Nephron (organoid): ENCODE measurements at regions not wholly inside any gene's neighbourhood (a gene's known extent, or its start where the extent isn't known, plus 50 kb on each side); places are given as distances from the start of the nearest gene placed in this dataset.

Source experiments
- H3K27ac Mint-ChIP-seq, 3 experiments: 2 replicates each; pipeline ENCODE4 v1.8.0; 2020; ENCODE audit warnings: mixed read lengths in 3 of 3, mild to moderate bottlenecking in 2 of 3, moderate library complexity in 1 of 3
- H3K27me3 Mint-ChIP-seq: 2 replicates; pipeline ENCODE4 v1.8.0; 2021; ENCODE audit warnings: low read depth, mild to moderate bottlenecking, moderate library complexity, mixed read lengths
- H3K36me3 Mint-ChIP-seq: 2 replicates; pipeline ENCODE4 v1.8.0; 2020; ENCODE audit warnings: low read depth, mixed read lengths
- H3K4me1 Mint-ChIP-seq: 2 replicates; pipeline ENCODE4 v1.8.0; 2020; ENCODE audit warnings: mixed read lengths
- H3K4me3 Mint-ChIP-seq, 3 experiments: 2 replicates each; pipeline ENCODE4 v1.8.0; 2020; ENCODE audit warnings: mild to moderate bottlenecking in 3 of 3, mixed read lengths in 3 of 3, moderate library complexity in 2 of 3
- H3K9me3 Mint-ChIP-seq: 2 replicates; pipeline ENCODE4 v1.8.0; 2020; ENCODE audit warnings: mixed read lengths
- CTCF ChIP-seq, 3 experiments: fragments of 200-600 bp; sonication (generic); IDR thresholded peaks; one replicate each; pipeline ENCODE4 v1.5.0; 2021; ENCODE audit warnings: antibody characterized with exemption in 3 of 3; ENCODE audit not compliant: unreplicated experiment in 3 of 3

GRCh38 chr9:33714989-33715388, 80.4 kb upstream of the PRSS3 start:
- Mint-ChIP-seq H3K27me3 (no peaks in the 10 kb centered on the region), H3K4me1 (peaks cover 11% of the 10 kb centered on the region), H3K9me3 (no peaks in the 10 kb centered on the region), H3K4me3 (no peak overlapping the region), H3K36me3 (no peaks in the 10 kb centered on the region), H3K27ac (no peak overlapping the region)
- no peak for TF ChIP-seq CTCF (IDR thresholded peaks at IDR 0.05; ENCODE audit: unreplicated experiment in 3 of 3)

GRCh38 chr9:33718987-33719386, 76.4 kb upstream of the PRSS3 start:
- Mint-ChIP-seq H3K4me3 (no peak overlapping the region), H3K27ac (no peak overlapping the region), H3K4me1 (peaks cover 11% of the 10 kb centered on the region), H3K27me3 (peaks cover 6% of the 10 kb centered on the region), H3K36me3 (no peaks in the 10 kb centered on the region), H3K9me3 (no peaks in the 10 kb centered on the region)
- TF ChIP-seq CTCF (IDR thresholded peaks at IDR 0.05; ENCODE audit: unreplicated experiment in 3 of 3), result no peak

- TF ChIP-seq CTCF (IDR thresholded peaks at IDR 0.05; ENCODE audit: unreplicated experiment in 3 of 3), result peak; percentile 14 to 31 (median 26)
Observed at GRCh38 chr9:33719581-33720374, 75.6 kb upstream of the PRSS3 start.

GRCh38 chr9:33721674-33722358, 73.5 kb upstream of the PRSS3 start:
- H3K27ac Mint-ChIP-seq, result peak overlapping the region in 2 of 3 experiments; percentile 7 to 53

More at GRCh38 chr9:33719581-33720374, 75.6 kb upstream of the PRSS3 start:
- H3K4me3 Mint-ChIP-seq, result no peak overlapping the region
- H3K4me1 Mint-ChIP-seq, result peaks cover 11% of the 10 kb centered on the region
- peaks cover 6% of the 10 kb centered on the region for H3K27me3 Mint-ChIP-seq
- no peak overlapping the region for H3K27ac Mint-ChIP-seq
- no peaks in the 10 kb centered on the region for H3K36me3 Mint-ChIP-seq
- peaks cover 4% of the 10 kb centered on the region for H3K9me3 Mint-ChIP-seq

GRCh38 chr9:33722359-33722675, 73.0 kb upstream of the PRSS3 start:
- Mint-ChIP-seq H3K27ac (peak overlapping the region in 1 of 3 experiments; percentile 7), H3K27me3 (peaks cover 6% of the 10 kb centered on the region), H3K9me3 (peaks cover 18% of the 10 kb centered on the region), H3K36me3 (no peaks in the 10 kb centered on the region), H3K4me1 (peaks cover 11% of the 10 kb centered on the region), H3K4me3 (no peak overlapping the region)
- peak in 1 of 3 experiments; percentile 31 for TF ChIP-seq CTCF (IDR thresholded peaks at IDR 0.05; ENCODE audit: unreplicated experiment in 3 of 3)

More at GRCh38 chr9:33721674-33722358, 73.5 kb upstream of the PRSS3 start:
- peak; percentile 100 for TF ChIP-seq CTCF (IDR thresholded peaks at IDR 0.05; ENCODE audit: unreplicated experiment in 3 of 3)
- H3K27me3 Mint-ChIP-seq, result peaks cover 6% of the 10 kb centered on the region
- no peak overlapping the region for H3K4me3 Mint-ChIP-seq
- peaks cover 13% of the 10 kb centered on the region for H3K9me3 Mint-ChIP-seq
- no peaks in the 10 kb centered on the region for H3K36me3 Mint-ChIP-seq
- H3K4me1 Mint-ChIP-seq, result peaks cover 11% of the 10 kb centered on the region
